Bronchial epithelial cell (primary cell): ENCODE measurements at regions not wholly inside any gene's neighbourhood (a gene's known extent, or its start where the extent isn't known, plus 50 kb on each side); places are given as distances from the start of the nearest gene placed in this dataset.

ENCODE experiments used
- DNase-seq: peaks from one replicate; pipeline ENCODE4 v3.0.0-alpha.2; 2010; ENCODE audit warnings: low read depth
- FAIRE-seq: peaks from 2 replicates; lab custom pipeline; 2011; peaks lifted over from hg19 to GRCh38; lab: Jason Lieb, UNC
- H3K27me3 ChIP-seq: 2 replicates; pipeline ENCODE4 v1.5.1; 2011; ENCODE audit warnings: low read length; ENCODE audit not compliant: control insufficient read depth, insufficient read depth
- H3K36me3 ChIP-seq: 2 replicates; pipeline ENCODE4 v1.5.1; 2011; ENCODE audit warnings: low read length; ENCODE audit not compliant: control insufficient read depth, insufficient read depth
- H3K4me3 ChIP-seq: 2 replicates; pipeline ENCODE4 v1.5.1; 2011; ENCODE audit warnings: mild to moderate bottlenecking, low read depth, low read length, control low read depth
- CTCF ChIP-seq: IDR thresholded peaks from 2 replicates; pipeline ENCODE4 v1.5.1; 2011; ENCODE audit warnings: mild to moderate bottlenecking, moderate library complexity, low read length, control low read depth, inconsistent platforms; ENCODE audit not compliant: insufficient read depth, severe bottlenecking

GRCh38 chr5:82702046-82702445 lies 375.1 kb downstream of the TMEM167A start:
- DNase-seq: no peak
- TF ChIP-seq CTCF: no peak
- no peak for FAIRE-seq
- Histone ChIP-seq H3K27me3 (no peaks in the 10 kb centered on the region), H3K4me3 (no peak overlapping the region), H3K36me3 (no peaks in the 10 kb centered on the region)

- FAIRE-seq (no peak), DNase-seq (no peak)
- TF ChIP-seq CTCF: no peak
- Histone ChIP-seq H3K36me3 (no peaks in the 10 kb centered on the region), H3K4me3 (no peak overlapping the region), H3K27me3 (no peaks in the 10 kb centered on the region)
Observed at GRCh38 chr5:82699737-82700136, 377.5 kb downstream of the TMEM167A start.

- Histone ChIP-seq H3K36me3 (no peaks in the 10 kb centered on the region), H3K27me3 (no peaks in the 10 kb centered on the region), H3K4me3 (no peak overlapping the region)
- no peak for FAIRE-seq
- no peak for TF ChIP-seq CTCF
- DNase-seq: no peak
Observed at GRCh38 chr5:82698026-82698425, 379.2 kb downstream of the TMEM167A start.

GRCh38 chr5:82694711-82695285 lies 382.4 kb downstream of the TMEM167A start:
- H3K36me3 ChIP-seq: no peaks in the 10 kb centered on the region
- DNase-seq: no peak

GRCh38 chr5:82692826-82693225 lies 384.4 kb downstream of the TMEM167A start:
- Histone ChIP-seq H3K4me3 (no peak overlapping the region), H3K27me3 (no peaks in the 10 kb centered on the region), H3K36me3 (no peaks in the 10 kb centered on the region)
- TF ChIP-seq CTCF: no peak
- DNase-seq: no peak
- FAIRE-seq: no peak

More at GRCh38 chr5:82694711-82695285, 382.4 kb downstream of the TMEM167A start:
- Histone ChIP-seq H3K27me3 (no peaks in the 10 kb centered on the region), H3K4me3 (no peak overlapping the region)
- no peak for TF ChIP-seq CTCF
- peak; percentile 94 for FAIRE-seq

GRCh38 chr5:82684659-82685058 lies 392.5 kb downstream of the TMEM167A start:
- no peak for TF ChIP-seq CTCF
- no peaks in the 10 kb centered on the region for H3K36me3 ChIP-seq
- no peak for DNase-seq
- H3K27me3 ChIP-seq: no peaks in the 10 kb centered on the region
- FAIRE-seq: no peak
- H3K4me3 ChIP-seq: no peak overlapping the region
